TTC549 (cell line): ENCODE measurements at regions not wholly inside any gene's neighbourhood (a gene's known extent, or its start where the extent isn't known, plus 50 kb on each side); places are given as distances from the start of the nearest gene placed in this dataset.

Experiments used
- FAIRE-seq: peaks from 2 replicates; lab custom pipeline; 2012; peaks lifted over from hg19 to GRCh38; lab: Jason Lieb, UNC

DNA sequence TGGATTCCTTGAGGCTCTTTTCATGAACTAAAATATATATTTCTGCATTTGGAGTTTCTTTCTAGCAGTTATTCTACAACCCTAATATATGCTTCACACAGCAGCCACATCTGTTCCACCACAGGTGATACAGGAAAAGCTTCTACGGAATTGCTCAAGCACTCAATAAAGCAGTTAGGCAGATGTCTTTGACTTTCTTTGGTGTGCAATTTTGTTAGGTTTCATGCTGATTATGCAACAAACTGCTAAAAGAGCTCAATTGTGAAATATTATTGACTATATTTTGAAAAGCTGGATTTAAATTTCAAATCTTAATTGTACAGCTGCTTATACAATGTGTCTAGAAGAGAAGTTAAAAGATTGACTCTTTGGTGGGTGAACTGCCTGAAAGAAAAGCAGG, 1055.6 kb upstream of the FBXO33 start:
- FAIRE-seq, result no peak

DNA sequence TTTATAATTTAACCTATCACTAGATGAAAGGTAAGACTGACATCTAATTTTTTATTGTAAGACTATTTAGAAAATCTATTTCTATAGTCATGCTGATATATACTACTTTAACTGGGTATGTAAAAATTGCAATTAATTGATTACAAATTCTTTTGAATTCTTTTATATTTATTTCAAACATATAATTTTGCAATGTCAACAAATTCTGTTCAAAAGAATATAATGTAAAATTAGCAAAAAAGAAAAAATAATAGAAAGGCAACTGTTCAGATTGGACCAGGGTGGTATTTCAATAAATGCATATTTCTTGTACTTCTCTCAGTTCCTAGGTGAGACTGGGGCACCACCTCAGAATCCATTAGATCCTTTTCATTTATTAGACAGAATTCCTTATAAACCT, 1053.5 kb upstream of the FBXO33 start:
- FAIRE-seq, result no peak

DNA sequence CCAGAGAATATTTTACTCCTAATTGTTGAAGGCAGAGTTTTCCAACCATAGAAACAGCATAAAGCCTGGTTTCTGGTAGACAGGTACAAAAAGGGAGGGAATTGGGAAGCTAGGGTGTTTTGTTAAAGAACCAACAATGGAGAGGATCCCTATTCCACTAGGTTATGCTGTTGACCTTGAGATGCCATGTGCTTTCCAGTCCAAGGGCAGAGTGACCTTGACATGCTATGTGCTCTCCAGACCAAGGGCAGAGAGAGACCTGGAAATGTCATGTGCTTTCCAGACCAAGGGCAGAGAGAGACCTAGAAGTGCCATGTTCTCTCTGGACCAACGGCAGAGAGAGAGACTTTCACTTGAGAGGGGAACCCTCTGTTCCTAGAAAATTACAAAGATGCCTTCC, 1043.8 kb upstream of the FBXO33 start:
- no peak for FAIRE-seq

DNA sequence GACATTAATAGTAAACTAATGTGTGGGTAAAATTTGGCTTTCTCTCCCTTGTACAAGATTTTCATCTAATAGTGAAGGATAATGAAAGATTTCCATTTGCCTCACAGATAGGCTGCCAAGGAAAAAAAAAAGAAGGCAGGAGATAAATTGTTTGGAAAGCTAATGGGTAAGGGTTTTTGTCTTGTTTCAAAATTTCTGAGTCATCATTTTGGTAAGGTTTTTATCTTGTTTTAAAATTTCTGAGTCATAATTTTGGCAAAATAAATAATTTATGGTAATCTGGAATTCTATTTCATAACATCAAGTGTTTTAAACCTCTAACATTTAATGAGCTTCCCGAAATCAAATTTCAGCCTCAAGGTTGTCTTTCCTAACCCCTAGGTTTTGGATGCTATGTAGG, 1035.7 kb upstream of the FBXO33 start:
- no peak for FAIRE-seq

DNA sequence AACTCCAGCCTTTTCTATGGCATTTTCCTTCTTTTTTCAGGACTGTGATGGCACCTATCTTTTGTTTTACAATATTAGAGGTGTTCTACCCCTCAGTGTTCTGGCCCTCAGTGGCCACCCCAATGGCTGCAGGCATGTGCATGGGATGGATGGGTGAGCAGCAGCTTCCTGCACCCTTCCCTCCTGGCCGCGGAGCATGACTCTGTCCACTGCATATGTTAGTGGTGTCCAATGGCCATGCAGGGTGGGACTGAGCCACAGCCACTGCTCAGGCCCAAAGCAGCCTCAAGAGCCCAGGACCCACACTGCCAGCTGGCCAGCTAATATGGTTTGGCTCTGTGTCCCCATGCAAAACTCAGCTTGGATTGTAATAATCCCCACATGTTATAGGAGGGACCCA, 1032.3 kb upstream of the FBXO33 start:
- no peak for FAIRE-seq

DNA sequence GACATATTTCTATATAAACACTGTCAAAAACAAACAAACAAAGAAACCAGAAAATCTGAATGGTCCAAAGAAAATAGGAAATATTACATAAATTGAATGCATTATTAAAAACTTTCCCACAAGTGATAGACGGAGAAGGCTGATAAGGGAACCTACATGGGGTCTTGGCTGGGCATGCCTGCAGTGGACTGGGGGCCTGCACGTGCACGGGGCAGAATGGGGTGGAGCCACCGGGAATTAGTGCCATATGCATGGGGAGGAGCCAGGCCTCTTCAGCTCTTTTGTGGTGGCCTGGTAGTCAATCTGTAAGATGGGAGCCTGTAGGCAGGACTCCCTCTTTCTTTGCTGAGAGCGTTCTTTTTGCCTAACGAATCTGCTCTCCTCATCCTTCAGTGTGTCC, 1031.7 kb upstream of the FBXO33 start:
- no peak for FAIRE-seq

DNA sequence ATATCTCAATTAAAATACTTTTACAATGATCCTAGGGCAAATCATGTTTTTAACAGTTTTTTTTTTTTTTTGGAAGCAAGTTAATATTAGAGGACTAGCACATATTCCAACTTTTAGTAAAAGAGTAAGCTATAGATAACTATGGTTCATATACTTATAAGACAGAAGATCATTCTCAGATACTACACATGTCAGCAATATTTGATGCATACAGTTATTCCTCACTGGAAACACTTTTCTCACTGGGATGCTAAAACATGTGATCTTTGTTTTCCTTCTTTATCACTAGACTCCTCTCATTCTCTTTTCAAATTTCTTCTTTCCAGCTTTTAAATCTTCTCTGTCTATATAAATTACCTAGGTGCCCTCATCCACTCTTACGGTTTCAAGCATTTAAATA, 1020.4 kb upstream of the FBXO33 start:
- no peak for FAIRE-seq

DNA sequence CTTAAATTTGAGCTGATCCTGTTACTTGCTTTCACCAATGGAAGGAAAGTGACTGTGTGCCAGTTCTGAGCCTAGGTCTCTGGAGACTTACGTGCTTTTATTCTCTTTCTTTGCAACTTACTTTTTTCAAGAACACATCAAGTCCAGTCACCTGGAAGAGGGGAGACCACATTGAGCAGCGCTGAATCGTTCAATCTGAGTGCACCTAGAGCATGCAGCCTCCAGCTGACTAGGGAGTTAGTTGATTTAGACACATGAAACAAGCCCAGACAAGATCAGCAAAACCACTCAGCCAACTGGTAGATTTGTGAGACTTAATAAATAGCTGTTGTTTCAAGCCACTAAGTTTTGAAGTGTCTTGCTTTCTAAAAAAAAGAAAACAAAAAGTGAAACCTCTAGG, 1014.8 kb upstream of the FBXO33 start:
- no peak for FAIRE-seq

DNA sequence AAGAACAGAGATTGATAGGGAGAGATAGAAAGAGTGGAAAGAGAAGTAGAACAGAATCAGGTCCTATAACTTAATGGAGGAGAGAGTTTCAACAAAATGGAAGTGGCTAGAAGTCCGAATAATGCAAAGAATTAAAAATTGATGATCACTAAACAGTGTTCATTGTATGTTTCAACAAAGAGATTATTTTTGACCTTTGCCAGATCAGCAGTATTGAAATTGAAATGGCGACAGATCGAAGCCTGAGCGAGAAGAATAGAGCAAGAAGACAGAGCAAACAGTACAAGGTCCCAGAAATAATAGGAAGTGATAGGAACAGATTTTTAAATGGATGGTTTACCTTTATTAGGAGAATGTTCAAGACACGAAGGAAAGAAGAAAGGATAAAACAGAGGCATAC, 1012.8 kb upstream of the FBXO33 start:
- FAIRE-seq, result no peak

DNA sequence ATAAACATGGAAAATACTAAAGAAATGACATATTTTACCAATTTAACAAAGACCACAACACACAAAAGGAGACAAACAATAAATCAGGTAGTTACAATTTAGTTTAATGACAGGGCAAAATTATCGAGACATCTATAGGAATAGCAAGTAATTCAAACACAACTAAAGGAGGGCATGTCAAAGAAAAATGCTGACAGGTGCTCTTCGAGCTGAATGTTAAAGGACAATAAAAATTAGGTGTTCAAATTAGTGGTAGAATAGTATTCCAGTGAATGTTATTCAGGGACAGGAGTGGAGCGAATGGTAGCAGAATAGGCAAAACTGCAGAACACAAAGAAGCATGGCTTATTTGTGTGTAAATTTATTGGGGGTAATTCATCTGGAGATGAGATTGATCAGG, 1004.3 kb upstream of the FBXO33 start:
- FAIRE-seq, result no peak

DNA sequence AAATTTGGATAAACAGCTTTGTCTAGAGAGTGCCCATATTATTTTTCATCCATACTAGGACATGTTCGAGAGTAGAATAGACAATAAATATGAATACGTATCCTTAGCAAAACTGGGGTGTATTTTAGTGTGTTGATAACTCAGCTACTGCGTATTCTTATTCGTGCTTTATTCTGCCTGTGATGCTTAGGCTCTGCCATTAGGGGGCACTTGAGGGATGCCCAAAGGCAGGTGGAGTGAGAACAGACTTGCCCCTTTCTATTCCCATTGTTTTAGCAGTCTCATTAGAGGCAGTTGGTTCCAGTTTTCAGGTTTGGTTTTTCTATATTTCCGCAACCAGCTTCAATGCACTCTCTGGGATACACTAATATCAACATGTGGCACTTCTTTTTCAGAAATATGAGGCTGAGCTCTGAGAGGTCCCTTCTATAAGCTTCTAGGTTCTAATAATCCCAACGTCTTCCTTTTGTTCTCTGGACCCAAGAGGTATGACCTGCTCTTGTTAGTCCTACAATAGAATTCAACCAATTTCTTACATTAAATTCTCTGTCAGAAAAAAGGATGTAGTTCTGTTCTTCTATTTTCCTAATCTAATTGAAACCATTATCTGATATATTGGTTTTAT, 985.7 kb upstream of the FBXO33 start:
- no peak for FAIRE-seq

DNA sequence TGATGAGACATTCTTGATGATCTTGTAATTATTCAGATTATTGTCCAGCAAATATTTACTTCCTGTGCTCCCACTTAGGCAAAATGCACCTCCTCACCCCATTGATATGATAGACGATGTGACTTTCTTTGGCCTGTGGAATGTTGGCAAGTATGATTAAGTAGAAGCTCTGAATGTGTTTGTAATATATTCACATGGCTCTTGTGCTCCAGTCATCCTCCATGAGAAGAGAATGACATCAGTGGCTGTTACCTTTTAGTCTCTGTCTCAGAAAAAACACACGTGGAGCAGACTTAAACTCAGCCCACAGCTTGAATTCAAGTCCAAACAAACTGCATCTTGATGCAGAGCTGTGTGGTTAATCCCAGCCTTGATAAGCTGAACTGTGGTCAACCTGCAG, 984.3 kb upstream of the FBXO33 start:
- no peak for FAIRE-seq

DNA sequence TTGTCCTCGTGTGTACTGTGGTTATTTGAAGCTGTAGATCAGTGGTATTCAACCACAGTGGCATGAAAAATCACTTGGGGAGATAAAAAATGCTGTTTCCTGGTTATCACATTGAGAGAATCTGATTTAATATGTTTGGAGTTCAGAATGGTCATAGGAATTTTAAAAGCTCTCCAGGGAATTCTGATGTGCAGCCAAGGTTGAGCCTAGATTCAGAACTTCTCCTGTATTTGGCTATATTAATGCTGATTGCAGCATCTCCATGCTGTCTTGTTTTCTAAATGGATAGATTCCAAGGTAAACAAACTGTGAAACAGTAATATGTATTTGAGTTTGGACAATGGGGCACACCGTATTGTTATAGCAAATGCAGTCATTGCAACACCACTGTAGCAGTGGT, 982.2 kb upstream of the FBXO33 start:
- no peak for FAIRE-seq

DNA sequence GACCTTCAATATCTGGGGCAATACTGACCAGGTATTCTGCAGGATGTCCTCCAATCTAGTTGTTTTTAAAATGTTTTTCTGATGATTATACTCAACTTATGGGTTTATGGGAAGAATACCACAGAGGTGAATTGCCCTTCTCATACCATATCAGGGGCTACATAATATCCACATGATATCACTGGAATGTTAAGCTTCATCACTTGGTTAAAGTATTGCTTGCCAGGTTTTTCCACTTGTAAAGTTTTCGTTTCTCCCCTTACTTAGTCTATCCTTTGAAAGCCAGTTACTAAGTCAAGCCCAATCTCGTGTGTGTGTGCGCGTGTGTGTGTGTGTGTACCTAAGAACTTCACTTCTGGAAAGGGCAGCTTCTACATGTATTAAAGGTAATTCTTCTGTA, 980.9 kb upstream of the FBXO33 start:
- FAIRE-seq, result no peak

DNA sequence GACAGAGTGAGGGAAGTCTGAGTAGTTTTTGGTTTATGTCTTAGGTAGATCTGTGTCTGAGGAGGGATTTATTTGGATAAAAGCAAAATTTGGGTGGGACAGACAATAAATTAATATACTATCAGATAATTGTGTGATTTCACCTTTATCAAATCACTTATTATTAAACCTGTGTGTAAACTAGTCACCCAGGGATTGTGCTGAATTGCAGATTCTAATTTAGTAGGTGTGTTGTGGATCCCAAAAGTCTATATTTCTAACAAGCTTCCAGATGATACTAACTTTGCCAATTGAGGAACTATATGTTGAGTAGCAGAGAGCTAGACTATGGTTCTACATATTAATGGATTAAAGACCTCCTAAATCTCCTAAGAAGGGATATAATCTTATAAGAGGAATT, 978.5 kb upstream of the FBXO33 start:
- FAIRE-seq, result no peak

DNA sequence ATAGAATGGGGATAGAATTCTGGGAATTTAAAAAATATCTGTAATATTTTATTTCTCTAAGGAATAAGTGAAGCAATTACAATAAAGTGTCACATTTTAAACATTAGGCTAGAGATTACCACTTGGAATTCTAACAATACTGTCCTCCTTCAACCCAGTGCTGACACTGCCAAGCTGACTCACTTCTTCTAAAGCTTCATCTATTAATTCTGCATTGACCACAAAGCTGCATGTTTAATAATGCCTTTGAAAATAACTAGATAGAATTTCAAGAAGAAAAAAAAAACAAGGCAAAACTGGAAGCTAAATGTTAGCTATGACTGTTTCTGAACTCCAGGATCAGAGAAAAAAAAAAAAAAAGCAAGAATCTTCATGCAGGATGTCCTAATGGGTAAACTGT, 970.7 kb upstream of the FBXO33 start:
- FAIRE-seq, result no peak

DNA sequence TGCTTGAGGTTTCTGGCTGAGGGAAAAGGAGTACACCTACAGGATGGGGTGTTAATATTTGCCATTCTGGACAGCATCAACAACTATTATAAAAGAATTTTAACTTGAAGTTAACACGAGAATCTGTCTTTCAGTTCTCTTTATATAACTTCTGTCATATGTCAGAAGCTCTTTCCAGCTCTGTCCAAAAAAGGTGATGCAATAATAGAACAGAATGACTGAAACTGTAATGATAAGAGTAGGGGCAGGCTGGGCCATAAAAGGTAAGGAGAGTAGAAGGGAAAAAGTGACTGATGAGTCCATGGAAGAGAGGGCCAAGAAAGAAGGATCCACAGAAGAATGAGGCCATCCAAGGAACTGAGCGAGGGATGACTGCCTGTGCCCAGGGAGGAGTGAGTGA, 966.7 kb upstream of the FBXO33 start:
- FAIRE-seq, result no peak

DNA sequence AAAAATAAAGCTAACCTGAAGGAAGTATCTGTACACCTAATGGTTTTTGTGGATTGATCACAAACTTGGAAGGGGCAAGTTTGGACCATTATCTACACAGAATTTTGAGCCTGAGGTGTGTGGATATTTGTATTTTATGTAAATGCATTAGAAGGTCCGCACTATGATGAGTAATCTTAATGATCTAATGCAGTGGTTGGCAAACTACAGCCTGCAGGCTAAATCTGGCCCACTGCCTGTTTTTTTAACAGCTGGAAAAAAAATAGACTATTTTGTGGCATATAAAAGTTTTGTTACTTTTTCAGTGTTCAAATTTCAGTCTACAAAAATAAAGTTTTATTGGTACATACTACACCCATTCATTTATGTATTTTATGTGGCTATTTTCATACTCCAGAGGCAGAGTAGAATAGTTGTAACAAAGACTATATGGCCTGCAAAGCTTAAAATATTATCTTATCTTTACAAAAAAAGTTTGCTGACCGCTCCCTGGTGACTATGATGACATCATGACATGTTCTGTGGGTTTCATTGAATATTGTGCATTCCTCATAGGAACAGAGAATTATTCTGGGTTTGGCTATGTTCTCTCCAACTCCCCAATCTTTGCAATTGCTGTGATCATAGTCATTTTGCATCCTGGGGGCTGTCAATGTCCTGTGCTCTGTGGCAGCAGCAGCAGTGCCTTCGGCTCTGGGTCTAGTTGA, 962.6 kb upstream of the FBXO33 start:
- FAIRE-seq, result no peak

DNA sequence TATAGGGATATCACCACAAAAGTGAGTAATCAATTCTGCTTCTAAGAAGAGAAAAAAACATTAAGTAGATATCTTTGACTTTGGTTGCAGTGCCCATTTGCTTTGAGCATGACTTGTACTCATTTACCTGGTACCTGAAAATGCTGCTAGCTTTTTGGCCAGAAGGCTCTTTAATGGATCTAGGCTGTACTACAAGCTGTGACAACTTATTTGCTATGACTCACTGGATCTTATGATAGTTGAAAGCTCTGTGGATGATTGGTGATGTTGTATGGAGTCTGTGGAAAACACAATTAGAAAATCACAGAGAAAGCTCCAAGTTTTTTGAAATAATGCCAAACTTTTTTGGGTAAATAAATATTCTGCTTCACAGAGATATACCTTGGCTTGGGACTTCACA, 960.9 kb upstream of the FBXO33 start:
- no peak for FAIRE-seq

DNA sequence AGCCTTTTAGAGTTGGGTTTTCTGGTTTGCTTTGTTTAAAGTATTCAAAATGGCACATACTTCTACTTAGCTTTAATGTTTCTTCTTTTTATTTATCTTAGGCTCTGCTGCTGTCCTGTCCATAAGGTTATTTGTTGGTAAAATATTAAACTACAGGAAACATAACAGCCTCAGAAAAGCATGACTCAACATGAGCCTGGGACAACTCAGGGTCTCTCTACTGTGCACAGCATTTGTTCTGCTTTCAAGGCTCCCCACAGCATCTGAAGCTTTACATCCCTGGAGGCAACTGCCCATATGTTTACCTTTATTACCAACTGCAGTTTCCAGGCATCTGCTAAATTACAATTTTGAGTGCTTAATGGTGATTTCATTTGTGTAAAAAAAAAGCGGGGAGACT, 954.2 kb upstream of the FBXO33 start:
- FAIRE-seq, result no peak

DNA sequence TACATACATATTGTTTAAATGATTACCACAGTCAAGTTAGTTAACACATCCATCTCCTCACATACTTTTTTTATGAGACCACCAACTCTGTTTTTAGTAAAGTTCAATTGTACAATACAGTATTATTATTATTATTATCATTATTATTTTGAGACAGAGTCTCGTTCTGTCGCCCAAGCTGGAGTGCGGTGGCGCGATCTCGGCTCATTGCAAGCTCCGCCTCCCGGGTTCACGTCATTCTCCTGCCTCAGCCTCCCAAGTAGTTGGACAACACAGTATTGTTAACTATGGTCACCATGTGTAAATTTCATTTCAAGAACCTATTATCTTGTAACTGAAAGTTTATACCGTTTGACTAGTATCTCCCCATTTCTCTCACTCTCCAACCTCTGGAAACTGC, 942.0 kb upstream of the FBXO33 start:
- no peak for FAIRE-seq

DNA sequence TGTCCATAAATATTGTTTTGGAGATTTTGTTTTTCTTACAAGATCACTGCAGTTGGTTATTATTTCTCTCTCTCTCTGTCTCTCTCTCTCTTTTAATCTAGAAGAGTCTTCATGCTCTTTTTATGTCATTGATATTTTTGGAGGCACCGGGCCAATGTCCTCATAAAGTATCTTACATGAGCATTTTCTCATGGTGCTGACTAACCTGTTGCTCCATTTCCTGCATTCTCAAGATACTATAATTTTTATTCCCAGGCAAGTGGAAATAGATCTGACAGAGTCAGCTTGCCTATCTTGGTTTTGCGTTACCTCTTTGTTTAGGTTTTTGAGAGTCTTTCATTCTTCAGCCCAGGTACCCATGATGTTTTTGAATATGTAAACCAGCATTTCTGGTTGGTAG, 938.8 kb upstream of the FBXO33 start:
- FAIRE-seq, result no peak

DNA sequence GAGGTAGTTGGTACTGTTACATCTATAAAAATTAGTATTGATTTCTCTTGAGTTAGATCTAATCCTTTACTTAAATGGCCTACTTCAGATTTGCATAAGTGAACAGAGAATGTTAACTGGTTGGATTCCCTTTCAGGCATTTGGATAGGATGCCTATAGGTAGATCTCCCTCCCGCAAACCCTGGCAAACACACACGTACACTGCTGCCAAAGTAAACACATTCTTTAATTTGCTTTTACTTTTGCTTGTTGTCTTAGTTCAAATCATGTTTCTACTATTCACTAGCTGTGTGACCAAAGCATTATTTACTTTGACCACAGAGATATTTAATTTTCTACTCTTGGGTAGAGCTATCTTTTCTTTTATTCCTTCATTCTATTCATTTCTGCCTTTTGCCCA, 936.1 kb upstream of the FBXO33 start:
- FAIRE-seq, result no peak

DNA sequence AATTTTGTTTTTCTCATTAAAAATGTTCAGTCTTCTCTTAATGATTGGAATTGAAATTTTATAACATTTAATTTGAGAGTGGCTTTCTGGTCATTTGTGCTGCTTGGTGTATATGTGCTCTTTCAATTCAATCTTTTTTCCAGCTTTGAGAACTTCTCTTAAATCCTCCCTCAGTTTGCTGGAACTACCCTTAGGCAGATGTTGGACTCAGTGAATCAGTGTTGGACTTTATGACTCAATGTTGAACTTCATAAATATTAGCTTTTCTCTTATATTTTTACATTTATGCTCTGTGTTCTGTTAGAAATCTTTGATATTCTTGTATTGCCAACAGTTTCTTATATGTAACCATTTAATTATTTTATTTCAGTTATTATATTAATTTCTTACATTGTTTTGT, 935.5 kb upstream of the FBXO33 start:
- no peak for FAIRE-seq

DNA sequence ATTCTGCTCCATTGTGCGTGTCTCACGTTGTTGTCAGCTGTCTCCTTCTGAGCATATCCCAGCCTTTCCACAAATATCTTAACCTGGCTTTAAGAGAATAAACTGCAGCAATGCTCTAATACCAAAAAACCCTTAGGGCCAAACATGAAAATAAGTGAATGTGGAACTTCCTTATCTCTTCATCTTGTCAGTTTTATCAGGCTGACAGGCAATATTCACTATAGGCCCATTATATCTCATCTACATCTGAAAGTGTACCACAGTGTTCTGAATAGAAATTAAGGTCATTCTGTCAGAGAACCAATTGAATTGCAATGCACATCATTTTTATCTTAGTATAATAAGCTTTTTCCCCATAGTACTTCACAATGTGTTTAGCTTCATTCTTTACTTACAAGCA, 933.1 kb upstream of the FBXO33 start:
- FAIRE-seq, result no peak
